ENCODE measurements at regions not wholly inside any gene's neighbourhood (a gene's known extent, or its start where the extent isn't known, plus 50 kb on each side); places are given as distances from the start of the nearest gene placed in this dataset.
"Not testable (repeated sequence)": the region's sequence is repeated elsewhere in the genome, so short reads cannot be mapped to it uniquely, and the experiment has no call there.

- Histone ChIP-seq H3K9me3 (no peaks in the 10 kb centered on the region), H3K27me3 (no peaks in the 10 kb centered on the region), H3K36me3 (peaks cover 54% of the 10 kb centered on the region), H3K4me3 (no peak overlapping the region), H3K27ac (no peak overlapping the region), H3K4me1 (no peaks in the 10 kb centered on the region)
- DNase-seq (ENCODE audit: low spot score in 2 of 2) = no peak
- WGBS = 91% methylated on average over 6 of the region's 6 CpGs
- no peak for TF ChIP-seq POLR2AphosphoS5 (IDR thresholded peaks at IDR 0.05)
Observed at GRCh38 chr6:144434308-144434990, 149.3 kb downstream of the UTRN start.

GRCh38 chr6:144435602-144436426 lies 150.7 kb downstream of the UTRN start:
- WGBS = 93% methylated on average over 5 of the region's 5 CpGs
- no peak overlapping the region for H3K4me3 ChIP-seq
- peaks cover 58% of the 10 kb centered on the region for H3K36me3 ChIP-seq
- no peaks in the 10 kb centered on the region for H3K9me3 ChIP-seq
- DNase-seq (ENCODE audit: low spot score in 2 of 2) = no peak
- TF ChIP-seq POLR2AphosphoS5 (IDR thresholded peaks at IDR 0.05) (no peak), POLR2A (IDR thresholded peaks at IDR 0.05) (no peak), CTCF (IDR thresholded peaks at IDR 0.05) (no peak), EP300 (IDR thresholded peaks at IDR 0.05) (no peak)
- H3K27me3 ChIP-seq = no peaks in the 10 kb centered on the region
- H3K4me1 ChIP-seq = no peaks in the 10 kb centered on the region
- H3K27ac ChIP-seq = no peak overlapping the region

GRCh38 chr6:144437105-144437504 lies 152.0 kb downstream of the UTRN start:
- peaks cover 61% of the 10 kb centered on the region for H3K36me3 ChIP-seq
- WGBS = 98% methylated on average over 4 of the region's 4 CpGs
- DNase-seq (ENCODE audit: low spot score in 2 of 2) = no peak
- no peak overlapping the region for H3K4me3 ChIP-seq
- no peaks in the 10 kb centered on the region for H3K9me3 ChIP-seq
- H3K4me1 ChIP-seq = no peaks in the 10 kb centered on the region
- TF ChIP-seq POLR2AphosphoS5 (IDR thresholded peaks at IDR 0.05) (no peak), EP300 (IDR thresholded peaks at IDR 0.05) (no peak), POLR2A (IDR thresholded peaks at IDR 0.05) (no peak), CTCF (IDR thresholded peaks at IDR 0.05) (no peak)
- H3K27me3 ChIP-seq = no peaks in the 10 kb centered on the region
- no peak overlapping the region for H3K27ac ChIP-seq

- no peaks in the 10 kb centered on the region for H3K9me3 ChIP-seq
- DNase-seq (ENCODE audit: low spot score in 2 of 2) = no peak
- H3K36me3 ChIP-seq = peaks cover 65% of the 10 kb centered on the region
- H3K27ac ChIP-seq = no peak overlapping the region
- 100% methylated on average over 1 of the region's 1 CpG for WGBS
- TF ChIP-seq POLR2A (IDR thresholded peaks at IDR 0.05) = no peak
- TF ChIP-seq CTCF (IDR thresholded peaks at IDR 0.05) = no peak
- TF ChIP-seq POLR2AphosphoS5 (IDR thresholded peaks at IDR 0.05) = no peak
- TF ChIP-seq EP300 (IDR thresholded peaks at IDR 0.05) = no peak
- H3K27me3 ChIP-seq = no peaks in the 10 kb centered on the region
- no peak overlapping the region for H3K4me3 ChIP-seq
- no peaks in the 10 kb centered on the region for H3K4me1 ChIP-seq
Observed at GRCh38 chr6:144438103-144438502, 153.0 kb downstream of the UTRN start.

GRCh38 chr6:144439016-144439415 lies 153.9 kb downstream of the UTRN start:
- H3K9me3 ChIP-seq = no peaks in the 10 kb centered on the region
- H3K4me3 ChIP-seq = no peak overlapping the region
- TF ChIP-seq POLR2A (IDR thresholded peaks at IDR 0.05) = no peak
- TF ChIP-seq POLR2AphosphoS5 (IDR thresholded peaks at IDR 0.05) = no peak
- TF ChIP-seq CTCF (IDR thresholded peaks at IDR 0.05) = no peak
- TF ChIP-seq EP300 (IDR thresholded peaks at IDR 0.05) = no peak
- WGBS = 90% methylated on average over 4 of the region's 4 CpGs
- no peaks in the 10 kb centered on the region for H3K27me3 ChIP-seq
- H3K36me3 ChIP-seq = peaks cover 65% of the 10 kb centered on the region
- no peak overlapping the region for H3K27ac ChIP-seq
- H3K4me1 ChIP-seq = no peaks in the 10 kb centered on the region
- DNase-seq (ENCODE audit: low spot score in 2 of 2) = no peak

GRCh38 chr6:144441801-144442200 lies 156.7 kb downstream of the UTRN start:
- peaks cover 82% of the 10 kb centered on the region for H3K36me3 ChIP-seq
- 100% methylated on average over 3 of the region's 3 CpGs for WGBS
- not testable (repeated sequence) for H3K4me3 ChIP-seq; H3K27ac ChIP-seq; H3K4me1 ChIP-seq; H3K9me3 ChIP-seq; H3K27me3 ChIP-seq; DNase-seq (ENCODE audit: low spot score in 2 of 2)

Data from suprapubic skin (tissue), 4 donors.